Head of caudate nucleus (tissue), 42 donors: ENCODE measurements at regions not wholly inside any gene's neighbourhood (a gene's known extent, or its start where the extent isn't known, plus 50 kb on each side); places are given as distances from the start of the nearest gene placed in this dataset.
"Not testable (repeated sequence)": the region's sequence is repeated elsewhere in the genome, so short reads cannot be mapped to it uniquely, and the experiment has no call there.

Source experiments
- DNase-seq, 42 donors: peaks; one replicate each; pipeline versions ENCODE4 v3.0.0 to v3.0.0-alpha.2; 2020 to 2021; ENCODE audit warnings: mixed read lengths in 7 of 42
- intact Hi-C: fragments of 100-400 bp; cut with DNase I; formaldehyde crosslinking; loops from one replicate; pipeline ENCODE4 v1.15.0; 2022

DNA sequence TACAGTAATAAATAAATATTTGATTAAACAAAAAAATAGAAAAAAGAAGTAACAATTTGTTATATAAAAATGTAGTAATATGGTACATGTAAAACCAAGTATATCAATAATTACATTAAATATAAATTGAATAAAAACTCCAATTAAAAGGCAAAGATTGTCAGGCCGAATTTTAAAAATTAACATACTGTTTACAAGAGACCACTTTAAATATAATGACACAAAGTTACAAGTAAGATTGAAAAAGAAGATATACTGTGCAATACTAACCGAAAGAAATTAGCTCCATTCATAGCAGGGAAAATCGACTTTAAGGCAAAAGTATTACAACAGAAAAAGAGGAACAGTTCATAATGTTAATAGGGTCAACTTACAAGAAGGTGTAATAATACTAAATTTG lies 571.5 kb upstream of the ARID1B start:
- DNase-seq = no peak
- intact Hi-C loops = no loop called here

DNA sequence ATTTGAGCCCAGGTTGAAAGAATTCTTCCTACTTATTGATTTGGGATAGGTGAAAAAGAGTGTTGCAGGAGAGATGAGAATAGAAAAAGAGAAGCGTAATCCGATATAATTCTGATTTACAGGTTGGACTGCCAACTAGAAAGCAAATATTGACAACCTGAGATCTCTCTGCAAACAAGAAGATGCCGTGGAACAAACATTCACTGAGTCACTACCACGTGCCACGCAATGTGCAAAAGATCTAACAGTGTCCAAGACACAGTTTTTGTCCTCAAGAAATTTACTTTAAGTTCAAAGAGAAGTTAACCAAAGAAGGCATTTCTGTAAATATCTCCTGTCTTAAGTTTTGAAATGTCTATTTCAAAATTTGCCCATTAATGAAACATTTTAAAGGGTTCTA lies 578.0 kb upstream of the ARID1B start:
- no peak for DNase-seq
- intact Hi-C loops = no loop called here

DNA sequence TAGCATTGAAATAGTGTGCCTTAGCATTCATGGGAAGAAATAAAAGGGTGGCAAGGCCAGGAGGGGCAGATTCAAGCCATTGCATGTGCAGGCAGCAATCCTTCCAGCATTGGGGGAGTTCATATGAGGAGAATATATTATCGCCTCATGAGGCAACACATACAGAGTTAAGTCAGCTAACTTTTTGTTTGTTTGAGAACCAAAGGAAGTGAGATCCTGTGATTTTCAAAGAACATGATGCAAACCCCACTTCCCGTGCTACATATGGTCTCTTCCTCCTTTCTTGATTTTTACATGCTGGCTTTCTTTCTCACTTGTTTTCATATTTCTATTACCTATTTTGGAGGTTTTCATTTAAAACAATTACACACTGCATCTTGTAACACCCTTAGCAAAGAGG lies 579.7 kb upstream of the ARID1B start:
- intact Hi-C loops = no loop called here
- DNase-seq = no peak

DNA sequence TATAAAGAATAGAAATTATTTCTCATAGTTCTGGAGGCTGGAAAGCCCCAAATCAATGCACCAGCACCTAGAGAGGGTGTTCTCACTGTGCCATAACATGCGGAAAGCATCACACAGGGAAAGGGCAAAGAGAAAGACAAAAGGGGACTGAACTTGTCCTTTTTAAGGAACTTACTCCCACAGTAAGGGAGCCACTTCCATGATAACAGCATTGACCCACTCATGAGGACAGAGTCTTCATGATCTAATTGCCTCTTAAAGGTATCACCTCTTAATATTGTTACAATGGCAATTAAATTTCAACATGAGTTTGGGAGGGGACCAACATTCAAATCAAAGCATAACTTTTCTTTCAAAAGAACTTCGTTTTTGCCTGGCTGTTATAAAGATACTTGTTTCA lies 582.2 kb upstream of the ARID1B start:
- no peak for DNase-seq
- intact Hi-C loops = no loop called here

DNA sequence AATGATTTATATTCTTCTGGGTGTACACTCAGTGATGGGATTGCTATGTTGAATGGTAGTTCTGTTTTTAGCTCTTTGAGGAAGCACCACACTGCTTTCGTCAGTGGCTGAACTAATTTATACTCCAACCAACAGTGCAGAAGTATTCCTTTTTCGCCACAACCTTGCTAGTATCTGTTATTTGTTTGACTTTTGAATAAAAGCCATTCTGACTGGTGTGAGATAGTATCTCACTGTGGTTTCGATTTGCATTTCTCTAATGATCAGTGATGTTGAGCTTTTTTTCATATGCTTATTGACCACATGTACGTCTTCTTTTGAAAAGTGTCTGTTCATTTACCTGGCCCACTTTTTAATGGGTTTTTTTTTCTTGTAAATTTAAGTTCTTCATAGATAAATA lies 583.8 kb upstream of the ARID1B start:
- intact Hi-C loops = no loop called here
- no peak for DNase-seq

DNA sequence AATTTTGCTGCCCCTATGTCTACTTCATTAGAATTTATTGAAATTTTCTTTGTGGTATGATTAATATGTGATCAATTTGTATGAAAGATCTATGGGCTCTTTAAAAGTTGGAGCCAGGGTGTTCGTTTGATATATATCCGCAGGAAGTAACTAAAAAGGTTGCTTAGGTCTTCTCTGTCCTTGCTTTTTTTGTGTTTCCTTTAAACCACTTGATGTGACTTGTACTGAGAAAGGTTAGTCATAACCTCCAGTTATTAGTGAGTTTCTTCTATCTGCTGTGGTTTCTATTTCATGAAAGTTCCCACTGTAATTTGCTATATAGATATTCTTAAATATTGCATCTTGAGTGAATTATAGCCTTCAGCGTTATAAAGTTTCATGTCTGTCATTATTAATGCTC lies 585.3 kb upstream of the ARID1B start:
- intact Hi-C loops = no loop called here
- no peak for DNase-seq

DNA sequence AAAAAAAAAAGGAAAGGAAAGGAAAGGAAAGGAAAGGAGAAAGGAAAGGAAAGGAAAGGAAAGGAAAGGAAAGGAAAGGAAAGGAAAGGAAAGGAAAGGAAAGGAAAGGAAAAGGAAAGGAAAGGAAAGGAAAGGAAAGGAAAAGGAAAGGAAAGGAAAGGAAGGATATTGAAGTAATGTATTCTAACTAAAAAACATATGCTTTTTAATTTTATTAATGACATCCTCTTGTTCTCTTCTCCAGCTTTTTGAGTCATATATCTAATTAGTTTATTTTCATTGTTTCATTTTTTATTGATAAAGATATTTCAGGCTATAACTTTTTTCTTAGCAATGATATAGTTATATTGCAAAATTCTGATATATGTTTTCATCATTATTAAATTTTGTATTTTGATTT lies 585.8 kb upstream of the ARID1B start:
- intact Hi-C loops, DNase-seq: not testable (repeated sequence)

DNA sequence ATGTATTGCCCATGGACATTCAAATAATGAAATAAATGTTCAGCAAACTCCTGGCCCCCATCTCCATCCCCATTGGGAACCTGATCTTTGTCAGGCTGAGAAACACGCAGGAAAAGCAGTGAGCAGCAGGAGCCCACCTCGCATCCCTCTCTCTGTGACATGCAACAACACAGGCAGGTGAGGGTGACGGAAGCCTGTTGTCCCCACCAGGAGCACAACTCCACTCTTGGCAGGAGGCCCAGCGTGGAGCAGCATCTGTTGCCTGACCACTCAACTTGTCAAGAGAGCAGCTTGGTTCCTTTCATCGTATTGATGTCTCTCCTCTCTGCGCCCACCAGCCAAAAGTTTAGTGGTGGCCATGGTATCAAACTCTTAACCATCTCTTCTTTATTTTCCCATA lies 586.9 kb upstream of the ARID1B start:
- DNase-seq = no peak
- intact Hi-C loops = no loop called here

DNA sequence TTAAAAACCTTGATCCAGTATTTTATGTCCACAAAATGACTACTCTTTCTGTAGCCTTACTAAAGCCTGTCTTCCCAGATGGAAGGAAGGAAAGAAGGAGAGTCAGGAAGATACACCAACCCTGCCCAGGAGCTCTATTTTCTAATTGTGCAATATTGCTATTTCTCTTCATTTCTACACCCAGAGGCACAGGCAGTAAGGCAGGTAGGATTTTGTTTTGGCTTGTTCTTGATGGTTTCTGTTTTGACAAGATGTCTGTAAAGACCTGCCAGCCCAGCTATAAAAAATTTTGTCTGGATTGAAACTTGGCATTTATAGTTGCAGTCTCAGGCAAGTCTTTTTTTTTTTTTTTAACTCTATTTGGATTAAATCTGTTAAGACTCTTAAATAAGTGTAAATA lies 587.5 kb upstream of the ARID1B start:
- intact Hi-C loops = no loop called here
- no peak for DNase-seq

DNA sequence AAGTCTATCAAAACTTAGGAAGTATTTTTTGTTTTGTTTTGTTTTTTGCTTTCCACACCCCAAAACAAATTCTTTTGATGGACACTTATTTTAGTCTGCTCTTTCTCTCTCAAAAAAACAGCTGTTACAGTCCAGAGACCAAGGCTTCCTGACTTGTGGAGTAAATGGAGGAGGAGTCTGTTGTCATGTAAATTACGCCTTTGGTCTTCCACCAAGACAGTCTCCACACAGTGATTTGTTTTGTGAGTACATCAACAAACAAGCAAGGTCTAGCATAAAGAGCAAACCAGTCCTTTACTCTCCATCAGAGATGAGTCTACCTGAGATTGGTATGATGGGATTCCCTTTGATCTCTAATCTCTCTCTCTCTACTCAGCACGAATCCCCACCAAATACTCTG lies 588.0 kb upstream of the ARID1B start:
- intact Hi-C loops = no loop called here
- DNase-seq = no peak

DNA sequence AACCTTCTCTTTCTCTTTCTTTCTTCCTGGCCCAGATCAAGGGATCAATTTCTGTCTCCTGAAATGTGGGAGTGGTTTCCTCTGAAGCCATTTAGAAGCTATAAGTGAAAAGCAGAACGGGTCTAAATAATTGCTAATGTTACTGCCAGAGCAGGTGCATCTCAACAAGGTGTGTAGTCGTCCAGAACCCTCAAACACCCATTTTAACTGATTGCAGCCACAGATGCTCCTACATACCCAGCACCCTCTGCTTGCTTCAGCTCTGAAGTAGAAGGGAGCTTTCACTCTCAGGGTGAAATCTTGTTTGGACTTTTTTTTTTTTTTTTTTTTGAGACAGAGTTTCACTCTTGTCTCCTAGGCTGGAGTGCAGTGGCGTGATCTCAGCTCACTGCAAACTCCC lies 592.1 kb upstream of the ARID1B start:
- DNase-seq = no peak
- intact Hi-C loops = no loop called here

DNA sequence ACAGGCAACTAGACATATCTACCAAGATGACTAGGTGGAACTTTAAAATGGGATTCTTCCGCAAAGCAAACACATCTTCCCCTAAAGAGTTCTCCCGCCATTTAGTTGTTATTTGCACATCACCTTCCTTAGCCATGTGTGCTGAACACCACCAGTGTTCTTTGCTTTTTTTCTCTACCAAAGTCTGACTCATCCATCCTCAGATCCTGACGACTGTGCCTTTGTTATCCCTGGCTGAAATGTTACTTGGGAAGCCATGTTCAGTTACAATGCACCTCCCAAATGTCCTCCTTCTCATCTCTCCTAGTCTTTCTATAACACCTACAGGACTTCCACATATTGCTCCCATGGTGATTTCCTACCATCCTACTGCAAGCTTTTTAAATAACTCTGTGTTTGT lies 593.5 kb upstream of the ARID1B start:
- no peak for DNase-seq
- intact Hi-C loops = no loop called here

DNA sequence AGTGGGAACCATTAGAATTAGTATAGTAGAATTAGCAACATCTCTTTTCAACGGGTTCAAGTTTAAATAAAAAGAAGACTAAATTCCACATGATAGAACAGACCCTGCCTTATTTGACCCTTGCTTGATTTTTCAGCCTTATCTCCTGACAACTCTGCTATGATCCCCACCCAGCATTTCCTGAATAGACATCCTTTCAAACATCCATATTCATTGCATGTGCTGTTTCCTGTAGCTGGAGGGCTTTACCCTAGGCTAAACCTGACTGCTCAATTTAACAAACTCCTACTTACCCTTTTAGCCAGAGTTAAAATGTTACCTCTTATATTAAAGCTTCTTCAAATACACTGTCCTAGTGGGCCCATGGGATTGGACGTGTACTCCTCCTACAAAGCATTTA lies 594.8 kb upstream of the ARID1B start:
- intact Hi-C loops = no loop called here
- DNase-seq = no peak

DNA sequence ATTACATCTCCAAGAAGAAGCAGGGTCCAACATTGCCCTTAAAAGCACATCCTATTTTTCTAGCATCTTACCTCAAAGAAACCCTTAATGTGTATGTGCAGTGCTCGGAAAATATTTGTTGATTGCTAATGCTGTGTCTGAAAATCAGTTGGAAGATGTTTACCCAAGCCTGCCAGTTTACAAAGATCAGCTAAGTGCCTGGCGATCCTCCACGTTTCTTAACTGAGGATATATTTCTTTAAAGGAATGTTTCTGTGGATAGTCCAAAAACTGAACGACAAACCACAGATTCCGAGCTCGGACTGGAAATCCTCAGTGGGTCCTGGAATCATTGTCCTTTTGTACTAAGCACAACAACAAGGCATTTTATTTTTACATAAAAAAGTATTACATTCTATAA lies 595.7 kb upstream of the ARID1B start:
- intact Hi-C loops = no loop called here

DNA sequence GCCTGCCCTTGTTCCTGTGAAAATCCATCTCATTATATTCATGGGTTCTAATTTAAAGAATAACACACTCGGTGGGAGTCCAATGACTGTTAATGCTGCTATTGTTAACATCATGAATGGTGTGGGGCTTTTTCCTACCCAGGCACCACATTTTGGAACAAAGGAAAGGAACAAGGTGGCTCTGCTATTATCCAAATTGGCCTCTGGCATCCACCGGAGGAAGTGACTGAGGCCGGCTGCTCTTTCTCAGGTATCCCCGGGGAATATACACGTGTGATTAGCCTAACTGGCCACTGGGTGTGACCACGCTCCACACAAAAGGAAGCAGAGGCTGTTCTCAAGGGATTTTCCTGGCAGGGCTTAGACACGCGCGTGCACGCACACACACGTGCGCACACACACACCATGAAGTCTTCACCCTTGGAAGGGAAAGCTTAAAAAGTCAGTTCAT lies 601.2 kb upstream of the ARID1B start:
- DNase-seq = peak in 19 of 42 donors; percentile 6 to 49 (median 22)
- intact Hi-C loops = no loop called here

More for the DNA sequence above, 595.7 kb upstream of the ARID1B start:
- DNase-seq = no peak

DNA sequence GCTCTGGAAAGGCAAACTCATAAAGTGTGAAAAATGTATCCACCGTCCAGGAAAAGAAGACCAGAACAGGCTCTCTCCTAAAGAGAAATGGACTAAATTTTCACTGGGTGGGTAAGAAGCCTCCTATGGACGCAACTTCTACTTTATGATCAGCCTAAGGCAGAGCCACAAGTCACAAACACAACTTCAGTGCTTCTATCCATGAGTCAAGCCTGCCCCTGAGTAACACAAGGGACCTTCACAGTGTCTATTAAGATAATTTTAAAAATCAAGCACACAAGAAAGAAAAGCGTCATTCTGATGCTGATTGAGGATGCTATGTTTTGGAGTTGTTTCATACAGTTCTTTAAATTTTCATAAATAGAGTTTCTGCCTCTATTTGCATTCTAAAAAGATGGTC lies 601.7 kb upstream of the ARID1B start:
- DNase-seq = no peak
- intact Hi-C loops = no loop called here

DNA sequence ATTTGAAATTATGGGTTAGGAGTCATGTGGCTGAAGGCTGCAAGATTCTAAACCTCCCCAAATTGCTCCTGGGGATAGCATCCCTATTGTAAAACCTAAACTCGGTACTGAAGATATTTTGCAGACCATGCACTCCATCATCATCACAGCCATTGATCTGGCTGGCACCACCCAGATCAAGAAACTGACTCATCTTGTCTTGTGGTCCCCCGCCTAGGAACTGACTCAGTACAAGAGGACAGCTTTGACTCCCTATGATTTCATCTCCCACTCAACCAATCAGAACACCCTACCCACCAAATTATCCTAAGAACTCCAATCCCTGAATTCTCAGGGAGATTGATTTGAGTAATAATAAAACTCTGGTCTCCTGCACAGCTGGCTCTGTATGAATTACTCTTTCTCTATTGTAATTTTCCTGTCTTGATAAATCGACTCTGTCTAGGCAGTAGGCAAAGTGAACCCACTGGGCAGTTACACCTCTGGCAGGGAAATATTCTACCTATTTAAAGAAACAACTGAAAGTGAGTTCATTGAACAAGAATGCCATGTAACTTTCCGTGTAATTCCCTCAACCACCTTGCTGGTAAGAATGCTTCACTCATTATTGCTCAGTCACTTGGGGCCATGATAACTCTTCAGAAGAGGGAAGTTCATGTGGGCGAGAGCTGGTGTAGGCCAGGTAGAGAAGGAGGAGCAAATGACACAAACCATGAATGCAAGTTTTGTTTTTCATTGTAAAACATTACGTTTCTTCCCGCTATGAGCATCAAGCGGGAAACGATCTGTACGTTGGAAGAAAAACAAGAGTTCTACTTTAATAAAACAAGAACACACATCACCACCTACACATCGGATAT lies 602.9 kb upstream of the ARID1B start:
- intact Hi-C loops = no loop called here
- no peak for DNase-seq

DNA sequence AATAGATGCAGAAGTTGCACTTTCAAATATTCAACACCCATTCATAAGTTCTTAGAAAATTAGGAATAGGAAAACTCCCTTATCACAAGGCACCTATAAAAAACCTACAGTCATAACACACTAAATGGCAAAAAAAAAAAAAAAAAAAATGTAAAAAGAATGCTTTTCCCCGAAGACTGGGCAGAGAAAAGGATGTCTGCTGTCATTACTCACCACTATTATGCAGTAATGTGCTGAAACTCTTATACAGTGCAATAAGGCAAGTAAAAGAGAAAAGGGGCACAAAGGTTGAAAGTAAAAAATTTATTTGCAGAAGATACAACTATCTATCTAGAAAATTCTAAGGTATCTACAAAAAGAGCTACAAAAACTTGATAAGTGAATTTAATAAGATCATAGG lies 607.8 kb upstream of the ARID1B start:
- DNase-seq = no peak
- intact Hi-C loops = no loop called here

DNA sequence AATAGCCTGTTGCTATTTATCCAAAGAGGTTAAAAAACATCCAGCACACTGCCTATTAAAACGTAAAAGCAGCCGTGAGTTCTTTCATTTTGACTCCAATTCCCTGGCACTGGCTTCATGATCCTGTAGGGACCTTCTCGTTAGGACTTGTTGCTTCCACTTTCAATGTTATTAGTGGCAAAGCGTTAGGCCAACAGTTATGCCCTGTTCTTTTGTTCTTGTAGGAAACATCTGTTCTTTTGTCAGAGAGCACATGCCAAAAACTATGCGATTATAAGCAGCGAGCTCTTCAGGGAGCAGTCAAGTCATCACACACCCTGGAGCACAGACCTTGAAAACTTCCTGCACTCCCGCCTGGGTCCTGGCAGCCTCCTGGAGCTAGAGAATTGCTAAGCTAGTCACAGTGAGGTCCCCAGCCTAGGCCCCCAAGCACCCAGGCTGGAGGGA lies 609.5 kb upstream of the ARID1B start:
- intact Hi-C loops = no loop called here
- no peak for DNase-seq

DNA sequence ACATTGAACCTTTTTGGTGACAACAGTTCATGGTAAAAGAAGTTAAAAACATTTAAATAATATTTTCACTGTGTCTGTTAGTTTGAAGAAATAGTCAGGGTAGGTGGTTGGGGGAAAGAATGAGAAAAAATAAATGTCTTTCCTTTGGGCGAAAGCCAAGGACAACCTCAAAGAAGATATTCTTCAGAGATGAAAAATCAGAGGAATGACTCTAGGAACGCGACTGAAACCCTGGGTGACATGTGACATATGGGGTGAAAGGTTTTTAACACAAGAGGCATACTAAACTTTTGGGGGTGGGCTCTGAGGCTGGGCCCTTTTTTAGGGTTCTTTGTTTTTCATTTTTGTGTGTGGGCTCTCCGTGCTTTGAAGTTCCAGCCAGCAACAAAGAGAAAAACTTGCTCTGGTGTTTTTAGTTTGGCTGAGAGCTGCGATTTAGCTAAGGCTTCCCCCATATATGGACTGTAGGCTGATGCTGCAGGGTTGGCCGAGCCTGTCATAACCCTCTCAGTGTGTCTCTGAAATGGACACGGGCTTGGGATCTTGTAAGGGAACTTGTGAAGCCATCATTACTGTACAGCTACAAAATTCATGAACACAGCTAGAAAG lies 610.1 kb upstream of the ARID1B start:
- DNase-seq = no peak

DNA sequence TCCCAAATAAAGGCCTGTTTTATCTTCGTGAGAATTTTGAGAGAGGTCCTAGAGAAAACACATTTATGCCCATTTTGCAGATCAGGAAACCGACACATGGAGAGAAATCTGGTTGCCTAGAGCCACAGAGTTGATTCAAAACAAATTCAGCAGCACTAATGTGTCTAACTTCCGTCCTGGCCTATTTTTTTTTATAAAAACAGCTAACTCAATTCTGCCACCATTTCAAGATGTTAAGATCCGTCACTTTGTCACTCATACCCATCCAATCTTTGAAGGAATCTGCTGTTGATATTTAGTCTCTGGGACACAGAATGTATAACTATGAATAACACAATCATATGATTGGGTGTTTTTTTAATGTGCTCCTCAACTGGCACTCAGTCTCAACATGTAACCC lies 611.1 kb upstream of the ARID1B start:
- intact Hi-C loops = no loop called here
- DNase-seq = no peak

More for the DNA sequence above, 610.1 kb upstream of the ARID1B start:
- intact Hi-C loops = no loop called here
